ENCODE measurements at regions not wholly inside any gene's neighbourhood (a gene's known extent, or its start where the extent isn't known, plus 50 kb on each side); places are given as distances from the start of the nearest gene placed in this dataset.
"Not testable (repeated sequence)": the region's sequence is repeated elsewhere in the genome, so short reads cannot be mapped to it uniquely, and the experiment has no call there.

- no peak for DNase-seq
Observed at GRCh38 chr3:164458986-164459385, 619.3 kb downstream of the SI start.

GRCh38 chr3:164453714-164454113 lies 624.6 kb downstream of the SI start:
- DNase-seq, result no peak

DNA sequence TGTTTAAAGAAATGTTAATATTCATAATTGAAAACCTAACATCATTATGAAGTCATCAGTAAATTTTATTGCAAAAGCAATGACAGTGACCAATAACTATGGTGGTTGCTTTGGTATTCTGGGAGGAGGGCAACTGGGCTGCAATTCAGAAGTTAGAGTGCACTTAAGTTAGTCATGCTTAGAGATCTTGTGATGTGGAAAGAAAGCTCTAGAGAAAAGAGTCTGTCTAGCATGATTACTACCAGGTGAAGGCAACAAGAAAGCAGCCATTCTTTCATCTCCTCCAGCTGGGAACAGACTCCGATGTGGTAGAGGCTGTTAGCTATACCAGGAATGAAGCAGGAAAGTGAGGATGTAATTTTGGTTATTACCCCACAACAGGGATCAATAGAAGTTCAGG lies 625.6 kb downstream of the SI start:
- DNase-seq, result no peak

DNA sequence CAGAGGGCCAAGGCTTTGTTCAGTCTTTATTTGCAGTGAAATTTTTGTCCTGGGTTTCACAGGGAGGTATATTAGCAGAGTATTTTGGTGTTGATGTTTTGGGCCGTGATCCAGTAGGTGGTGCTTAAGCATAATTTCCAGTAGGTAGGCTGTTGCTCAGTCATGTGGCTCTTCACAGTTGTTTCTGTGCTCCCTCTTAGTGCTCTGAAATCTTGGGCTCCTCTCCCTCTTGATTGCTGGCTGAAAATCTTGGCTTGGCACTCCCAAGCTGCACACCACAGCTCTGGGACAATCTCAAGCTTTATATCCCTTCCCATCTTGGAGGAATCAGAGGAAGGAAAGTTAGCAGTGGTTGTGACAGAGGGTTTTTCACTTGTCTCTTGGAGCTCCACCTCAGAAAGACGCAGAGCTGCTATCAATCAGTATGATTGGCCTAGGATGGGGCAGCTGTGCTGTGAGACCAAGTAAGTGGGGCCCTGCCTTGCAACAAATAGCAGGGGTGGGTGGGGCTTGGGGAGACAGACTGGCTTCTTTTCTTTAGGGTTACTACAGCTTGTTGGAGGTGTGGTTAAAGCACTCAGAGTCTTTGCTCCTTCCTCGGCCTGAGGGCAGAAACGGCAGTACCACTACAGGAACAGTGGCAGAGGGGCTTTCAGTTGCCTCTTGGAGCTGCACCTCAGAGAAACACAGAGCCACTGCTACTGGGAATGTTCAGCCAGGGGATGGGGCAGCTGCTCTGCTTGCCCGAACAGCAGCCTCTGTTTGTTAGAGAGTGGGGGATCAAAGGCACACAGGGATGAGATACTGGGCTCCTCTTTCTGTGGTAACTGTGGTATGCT lies 627.0 kb downstream of the SI start:
- DNase-seq, result no peak

DNA sequence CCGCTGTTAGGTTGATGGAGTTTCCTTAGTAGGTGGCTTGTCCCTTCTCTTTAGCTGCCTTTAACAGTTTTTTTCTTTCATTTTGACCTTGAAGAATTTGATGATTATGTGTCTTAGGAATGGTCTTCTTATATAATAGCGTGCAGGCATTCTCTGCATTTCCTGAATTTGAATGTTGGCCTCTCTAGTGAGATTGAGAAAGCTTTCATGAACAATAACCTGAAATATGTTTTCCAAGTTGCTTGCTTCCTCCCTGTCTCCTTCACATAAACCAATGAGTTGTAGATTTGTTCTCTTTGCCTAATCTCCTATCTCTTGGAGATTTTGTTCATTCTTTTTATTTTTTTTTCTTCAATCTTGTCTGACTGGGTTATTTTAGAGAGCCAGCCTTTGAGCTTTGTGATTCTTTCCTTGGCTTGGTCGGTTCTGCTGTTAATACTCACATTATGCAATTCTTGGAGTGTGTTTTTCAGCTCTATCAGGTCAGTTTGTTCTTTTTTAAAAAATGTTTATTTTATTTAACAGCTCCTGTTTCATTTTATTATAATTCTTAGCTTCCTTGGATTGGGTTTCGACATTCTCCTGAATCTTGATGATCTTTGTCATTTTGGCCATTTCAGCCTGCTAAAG lies 627.9 kb downstream of the SI start:
- no peak for DNase-seq

DNA sequence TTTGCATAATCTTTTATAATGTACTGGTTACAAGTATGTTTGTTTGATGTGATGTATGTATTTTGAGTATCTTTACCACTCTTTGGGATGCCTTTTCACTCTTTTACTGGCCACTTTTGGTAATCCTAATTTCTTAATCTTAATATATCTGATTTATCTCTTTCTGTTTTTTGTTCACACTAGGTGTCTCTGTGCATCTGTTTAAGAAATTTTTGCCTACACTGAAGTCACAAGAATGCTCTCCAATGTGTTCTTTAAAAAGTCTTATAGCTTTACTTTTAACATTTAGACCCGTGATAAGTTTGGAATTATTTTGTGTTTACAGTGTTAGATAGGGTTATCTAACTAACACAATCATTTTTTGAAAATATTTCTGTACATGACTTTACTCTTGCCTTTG lies 659.1 kb downstream of the SI start:
- DNase-seq, result no peak

DNA sequence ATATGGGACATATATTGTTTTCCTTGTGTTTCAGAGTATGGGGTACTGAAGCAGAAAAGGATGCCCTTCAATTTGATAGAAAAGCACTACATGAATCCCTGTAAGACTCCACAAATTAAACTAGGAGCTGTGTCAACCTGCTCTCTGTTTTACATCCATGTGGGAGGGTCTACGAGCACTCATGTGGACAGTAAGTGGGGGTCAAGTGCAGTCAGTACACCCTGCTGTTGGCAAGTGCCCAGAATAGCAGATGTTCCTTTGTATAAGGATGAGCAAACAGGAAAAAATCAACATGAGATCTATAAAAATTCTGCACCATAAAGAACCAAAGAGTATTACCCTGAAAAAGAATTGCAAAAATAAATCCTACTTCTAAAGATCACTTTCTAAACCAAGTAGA lies 659.9 kb downstream of the SI start:
- no peak for DNase-seq

DNA sequence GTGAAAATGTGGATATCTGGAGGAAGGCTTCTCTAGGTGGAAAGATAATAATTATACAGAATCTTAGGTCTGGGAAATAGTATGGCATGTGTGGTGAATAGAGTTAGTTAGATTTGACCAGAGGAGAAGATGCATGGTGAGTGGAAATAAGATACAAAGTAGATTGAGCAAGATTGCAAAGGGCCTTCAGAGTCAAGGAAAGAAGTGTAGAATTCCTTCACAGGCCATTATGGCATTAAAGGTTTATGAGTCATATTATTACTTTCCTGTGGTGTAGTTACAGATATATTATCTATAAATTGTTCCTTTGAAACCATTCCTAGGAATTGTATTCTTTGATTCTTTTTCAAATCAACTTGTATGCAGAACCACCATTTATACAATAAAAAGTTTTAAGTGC lies 660.3 kb downstream of the SI start:
- DNase-seq, result no peak

DNA sequence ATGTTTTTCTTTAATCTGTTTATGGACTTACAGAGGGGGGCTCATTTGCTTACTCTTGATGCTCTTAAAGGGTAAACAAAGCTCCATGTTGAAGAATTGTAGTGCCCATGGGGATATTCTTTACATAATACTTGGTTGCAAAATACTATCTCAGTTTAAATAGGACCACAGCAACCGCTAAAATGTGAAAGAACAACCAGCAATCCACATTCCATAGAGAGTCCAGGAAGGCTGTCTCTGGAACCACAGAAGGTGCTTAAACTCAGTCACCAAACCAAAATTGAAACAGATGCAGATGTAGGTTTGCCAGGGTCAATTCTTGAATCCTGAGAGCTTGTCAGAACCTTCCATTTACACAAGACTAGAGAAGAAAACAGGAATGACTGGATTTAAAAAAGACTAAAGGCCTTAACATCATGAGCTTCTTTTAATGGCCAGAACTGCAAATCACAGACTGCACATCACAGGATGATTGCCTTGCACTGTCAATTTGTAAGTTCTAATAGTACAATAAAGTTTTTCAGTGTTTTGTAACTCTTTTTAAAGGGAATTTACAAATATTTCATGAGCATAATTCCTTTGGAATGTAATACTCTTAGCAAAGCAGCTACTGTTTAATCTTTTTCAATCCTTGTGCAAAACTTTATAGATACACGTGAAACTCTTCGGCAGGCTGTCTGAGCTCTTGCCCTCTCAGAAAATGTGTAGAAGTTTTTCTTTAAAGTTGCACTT lies 661.6 kb downstream of the SI start:
- DNase-seq, result no peak

DNA sequence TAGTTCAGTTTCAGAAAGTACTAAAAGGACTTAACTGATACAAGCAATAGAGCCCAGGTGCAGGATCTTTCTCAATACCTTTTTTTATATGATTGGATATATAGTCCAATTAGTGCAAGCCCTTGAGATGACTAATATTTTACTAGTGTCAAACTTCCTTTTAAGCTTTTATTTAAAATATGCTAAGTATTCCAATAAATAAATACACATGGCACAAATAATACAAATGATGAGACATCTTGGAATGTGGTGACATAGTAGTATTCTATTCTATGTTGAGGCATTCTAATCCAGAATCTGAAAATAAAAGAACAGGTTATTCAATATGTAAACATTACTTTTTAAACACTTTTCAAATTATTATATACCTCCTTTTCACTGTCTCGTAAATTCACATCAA lies 670.0 kb downstream of the SI start:
- DNase-seq, result no peak

DNA sequence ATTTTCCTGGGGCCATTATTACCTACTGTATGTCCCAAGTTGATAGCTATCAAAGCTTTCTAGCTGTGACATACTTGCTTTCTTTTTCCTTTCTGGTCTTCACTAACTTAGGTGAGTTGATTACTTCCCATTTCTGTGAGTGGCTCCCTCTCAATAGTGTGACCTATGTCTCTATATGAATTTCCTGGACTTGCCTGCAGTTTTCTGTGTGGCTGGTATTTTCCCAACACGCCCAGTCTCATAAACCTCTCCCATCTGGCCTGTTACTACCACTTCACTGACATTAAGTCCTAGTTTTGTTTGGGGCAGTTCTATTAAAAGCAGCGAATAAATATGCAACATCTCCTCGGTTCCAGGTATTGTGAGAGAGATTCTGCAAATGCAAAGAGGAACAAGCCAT lies 671.2 kb downstream of the SI start:
- DNase-seq, result no peak

GRCh38 chr3:164406281-164406680 lies 672.0 kb downstream of the SI start:
- DNase-seq, result no peak

DNA sequence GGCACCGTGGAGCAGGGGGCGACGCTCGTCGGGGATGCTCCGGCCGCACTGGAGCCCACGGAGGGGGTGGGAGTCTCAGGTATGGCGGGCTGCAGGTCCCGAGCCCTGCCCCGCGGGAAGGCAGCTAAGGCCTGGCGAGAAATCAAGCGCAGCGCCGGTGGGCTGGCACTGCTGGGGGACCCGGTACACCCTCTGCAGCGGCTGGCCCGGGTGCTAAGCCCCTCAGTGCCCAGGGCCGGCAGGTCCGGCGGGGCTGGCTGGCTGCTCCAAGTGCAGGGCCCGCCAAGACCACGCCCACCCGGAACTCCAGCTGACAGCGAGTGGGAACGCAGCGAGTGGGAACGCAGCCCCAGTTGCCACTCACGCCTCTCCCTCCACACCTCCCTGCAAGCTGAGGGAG lies 676.4 kb downstream of the SI start:
- no peak for DNase-seq

DNA sequence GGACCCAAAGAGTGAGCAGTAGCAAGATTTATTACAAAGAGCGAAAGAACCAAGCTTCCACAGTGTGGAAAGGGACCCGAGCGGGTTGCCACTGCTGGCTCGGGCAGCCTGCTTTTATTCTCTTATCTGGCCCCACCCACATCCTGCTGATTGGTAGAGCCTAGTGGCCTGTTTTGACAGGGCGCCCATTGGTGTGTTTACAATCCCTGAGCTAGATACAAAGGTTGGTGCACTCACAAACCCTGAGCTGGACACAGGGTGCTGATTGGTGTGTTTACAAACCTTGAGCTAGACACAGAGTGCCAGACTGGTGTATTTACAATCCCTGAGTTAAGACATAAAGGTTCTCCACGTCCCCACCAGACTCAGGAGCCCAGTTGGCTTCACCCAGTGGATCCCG lies 676.9 kb downstream of the SI start:
- not testable (repeated sequence) for DNase-seq

- no peak for DNase-seq
Observed at GRCh38 chr3:164397462-164397861, 680.8 kb downstream of the SI start.

- DNase-seq, result no peak
Observed at GRCh38 chr3:164393171-164393570, 685.1 kb downstream of the SI start.

DNA sequence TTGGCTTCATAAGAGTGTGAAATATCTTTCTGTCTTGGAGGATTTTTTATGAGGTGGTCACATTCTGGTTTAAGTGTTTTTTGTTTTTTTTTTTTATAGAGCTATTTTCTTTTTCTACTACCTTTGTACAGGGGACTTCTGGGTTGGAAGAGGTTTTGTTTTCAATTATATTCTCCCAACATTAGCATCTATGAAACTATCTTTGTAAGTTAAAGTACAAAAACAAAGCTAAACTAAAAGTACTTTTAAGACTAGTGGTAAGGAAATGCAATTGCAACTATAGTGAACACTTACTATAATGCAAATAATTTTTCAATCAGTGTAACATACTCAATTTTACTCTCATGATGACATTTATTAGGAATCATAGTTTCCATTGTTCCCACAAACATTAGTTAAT lies 688.2 kb downstream of the SI start:
- no peak for DNase-seq

DNA sequence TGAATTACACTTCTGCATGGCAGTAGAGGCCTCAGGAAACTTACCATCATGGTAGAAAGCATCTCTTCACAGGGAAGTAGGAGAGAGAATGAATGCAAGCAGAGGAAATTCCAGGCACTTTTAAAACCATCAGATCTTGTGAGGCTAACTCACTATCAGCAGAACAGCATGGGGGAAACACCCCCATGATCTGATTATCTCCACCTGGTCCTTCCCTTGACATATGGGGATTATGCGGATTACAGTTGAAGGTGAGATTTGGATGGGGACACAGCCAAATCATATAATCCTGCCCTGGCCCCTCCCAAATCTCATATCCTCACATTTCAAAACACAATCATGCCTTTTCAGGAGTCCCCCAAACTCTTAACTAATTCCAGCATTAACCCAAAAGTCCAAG lies 691.1 kb downstream of the SI start:
- DNase-seq, result no peak

DNA sequence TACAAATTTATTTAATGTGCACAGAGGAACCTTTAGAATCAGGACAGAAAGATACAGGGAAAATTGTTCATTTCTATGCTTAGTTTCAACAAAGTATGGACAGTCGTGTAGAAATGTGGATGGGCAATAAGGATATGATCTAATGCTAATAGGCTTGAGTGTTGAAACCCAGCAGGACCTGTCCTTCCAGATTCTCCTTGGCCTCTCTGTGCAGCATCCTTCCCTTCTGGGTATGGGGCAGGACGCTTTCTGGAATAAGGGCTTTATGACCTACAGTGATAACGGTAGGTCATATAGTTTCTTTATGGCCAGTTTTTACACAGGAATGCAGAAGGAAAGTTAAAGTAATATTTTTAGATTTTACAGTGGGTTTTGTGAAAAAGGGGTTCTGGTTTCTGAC lies 698.1 kb downstream of the SI start:
- DNase-seq, result no peak

DNA sequence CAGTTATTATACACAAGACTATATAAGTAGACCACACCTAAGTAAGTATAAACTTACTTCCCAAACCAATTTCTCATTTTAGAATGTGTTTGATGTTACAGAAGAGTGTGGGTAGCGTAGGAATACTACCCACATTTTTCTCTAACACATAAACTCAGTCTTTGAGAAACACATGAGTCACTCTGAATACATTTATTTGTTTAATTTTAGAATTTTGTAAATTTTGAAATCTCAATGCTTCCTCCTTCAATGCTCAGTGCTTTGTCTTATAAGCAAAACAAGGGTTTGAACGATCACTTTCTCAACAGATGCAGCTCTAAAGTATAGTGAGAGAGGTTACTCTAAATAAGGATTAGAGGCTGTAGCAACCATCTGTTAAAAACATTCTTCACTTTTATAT lies 700.8 kb downstream of the SI start:
- no peak for DNase-seq

- no peak for DNase-seq
Observed at GRCh38 chr3:164375995-164376394, 702.3 kb downstream of the SI start.

GRCh38 chr3:164375538-164375937 lies 702.8 kb downstream of the SI start:
- DNase-seq, result no peak

DNA sequence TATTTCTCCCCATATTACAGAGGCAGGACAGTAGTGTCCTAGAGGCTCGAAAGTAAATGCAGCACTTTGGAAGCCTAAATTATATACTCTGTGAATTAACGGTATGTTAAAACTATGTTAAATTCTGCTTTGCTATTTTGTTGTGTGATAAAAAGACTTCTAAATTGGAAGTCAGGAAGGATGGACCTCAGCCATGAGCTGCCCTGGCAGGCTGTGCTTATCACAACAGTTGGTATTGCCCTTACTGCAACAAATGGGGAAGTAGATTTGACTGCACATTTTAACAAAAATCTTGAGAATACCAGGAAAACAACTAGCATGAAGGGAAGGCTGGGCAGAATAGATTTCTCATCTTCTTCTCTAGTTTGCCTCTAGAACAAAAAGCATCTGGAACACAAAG lies 706.6 kb downstream of the SI start:
- no peak for DNase-seq

GRCh38 chr3:164370970-164371369 lies 707.3 kb downstream of the SI start:
- no peak for DNase-seq

All from T-helper 2 cell (primary cell).